ENCODE measurements at regions not wholly inside any gene's neighbourhood (a gene's known extent, or its start where the extent isn't known, plus 50 kb on each side); places are given as distances from the start of the nearest gene placed in this dataset.

DNA sequence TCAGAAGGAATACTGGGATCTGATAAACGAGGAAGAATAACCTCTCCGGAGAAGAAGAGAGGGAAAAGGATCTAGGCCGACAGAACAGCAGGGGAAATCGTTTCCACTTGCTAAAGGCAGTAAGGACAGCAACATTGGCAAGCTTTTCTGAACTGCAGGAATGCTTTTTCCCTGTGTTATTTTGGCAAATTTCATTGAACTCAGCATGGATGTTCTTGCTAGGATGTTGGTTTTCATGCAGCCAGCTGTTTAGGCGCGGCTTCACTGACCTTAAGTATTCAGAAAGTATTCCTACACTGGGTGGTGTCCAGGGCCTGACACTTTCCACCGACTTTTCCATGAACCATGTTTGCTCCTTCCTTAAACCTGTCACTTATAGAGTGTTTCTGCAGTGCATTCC is 489.7 kb downstream of the CNTN3 start:
- DNase-seq (ENCODE audit: low read depth, low spot score): no peak
- H3K9me3 ChIP-seq (ENCODE audit: control insufficient read depth, low read depth, low read length): peaks cover 4% of the 10 kb centered on the region
- TF ChIP-seq, protein P1, sequence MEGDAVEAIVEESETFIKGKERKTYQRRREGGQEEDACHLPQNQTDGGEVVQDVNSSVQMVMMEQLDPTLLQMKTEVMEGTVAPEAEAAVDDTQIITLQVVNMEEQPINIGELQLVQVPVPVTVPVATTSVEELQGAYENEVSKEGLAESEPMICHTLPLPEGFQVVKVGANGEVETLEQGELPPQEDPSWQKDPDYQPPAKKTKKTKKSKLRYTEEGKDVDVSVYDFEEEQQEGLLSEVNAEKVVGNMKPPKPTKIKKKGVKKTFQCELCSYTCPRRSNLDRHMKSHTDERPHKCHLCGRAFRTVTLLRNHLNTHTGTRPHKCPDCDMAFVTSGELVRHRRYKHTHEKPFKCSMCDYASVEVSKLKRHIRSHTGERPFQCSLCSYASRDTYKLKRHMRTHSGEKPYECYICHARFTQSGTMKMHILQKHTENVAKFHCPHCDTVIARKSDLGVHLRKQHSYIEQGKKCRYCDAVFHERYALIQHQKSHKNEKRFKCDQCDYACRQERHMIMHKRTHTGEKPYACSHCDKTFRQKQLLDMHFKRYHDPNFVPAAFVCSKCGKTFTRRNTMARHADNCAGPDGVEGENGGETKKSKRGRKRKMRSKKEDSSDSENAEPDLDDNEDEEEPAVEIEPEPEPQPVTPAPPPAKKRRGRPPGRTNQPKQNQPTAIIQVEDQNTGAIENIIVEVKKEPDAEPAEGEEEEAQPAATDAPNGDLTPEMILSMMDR (optimal IDR thresholded peaks at IDR 0.05 in 1 of 3, IDR thresholded peaks at IDR 0.05 in 1 of 3, conservative IDR thresholded peaks at IDR 0.05 in 1 of 3; ENCODE audit: extremely low read depth in 1 of 3, insufficient read depth in 2 of 3, low read length in 3 of 3): no peak
- no peak for TF ChIP-seq EZH2 (IDR thresholded peaks at IDR 0.05; ENCODE audit: low read length)
- H3K4me1 ChIP-seq (ENCODE audit: control insufficient read depth, extremely low read depth, insufficient read depth, low read length): no peaks in the 10 kb centered on the region
- dilution Hi-C loops (cut with MboI; ENCODE audit: extremely low pct_ligation_motif_present, low sequenced_read_pairs): no loop called here
- no peak for FAIRE-seq
- no peaks in the 10 kb centered on the region for H3K27me3 ChIP-seq (ENCODE audit: control insufficient read depth, extremely low read depth, insufficient read depth, low read length)
- no peak overlapping the region for H2AFZ ChIP-seq (ENCODE audit: control insufficient read depth, low read length)
- no peaks in the 10 kb centered on the region for H4K20me1 ChIP-seq (ENCODE audit: control insufficient read depth, extremely low read depth, insufficient read depth, low read length)
- no peaks in the 10 kb centered on the region for H3K9me1 ChIP-seq (ENCODE audit: control insufficient read depth, extremely low read depth, insufficient read depth, low read length)
- no peak overlapping the region for H3K4me3 ChIP-seq (ENCODE audit: control insufficient read depth in 2 of 3, extremely low read depth in 1 of 3, insufficient read depth in 2 of 3, low read depth in 1 of 3, low read length in 3 of 3)
- H3K79me2 ChIP-seq (ENCODE audit: control insufficient read depth, insufficient read depth, low read length): no peaks in the 10 kb centered on the region
- no peak overlapping the region for H3K4me2 ChIP-seq (ENCODE audit: control insufficient read depth, extremely low read depth, insufficient read depth, low read depth, low read length)
- H3K36me3 ChIP-seq (ENCODE audit: control insufficient read depth in 2 of 2, extremely low read depth in 1 of 2, insufficient read depth in 2 of 2, low read length in 2 of 2): no peaks in the 10 kb centered on the region
- no peak overlapping the region for H3K9ac ChIP-seq (ENCODE audit: control insufficient read depth, extremely low read depth, insufficient read depth, low read length)
- no peak overlapping the region for H3K27ac ChIP-seq (ENCODE audit: control insufficient read depth, insufficient read depth, low read length)

DNA sequence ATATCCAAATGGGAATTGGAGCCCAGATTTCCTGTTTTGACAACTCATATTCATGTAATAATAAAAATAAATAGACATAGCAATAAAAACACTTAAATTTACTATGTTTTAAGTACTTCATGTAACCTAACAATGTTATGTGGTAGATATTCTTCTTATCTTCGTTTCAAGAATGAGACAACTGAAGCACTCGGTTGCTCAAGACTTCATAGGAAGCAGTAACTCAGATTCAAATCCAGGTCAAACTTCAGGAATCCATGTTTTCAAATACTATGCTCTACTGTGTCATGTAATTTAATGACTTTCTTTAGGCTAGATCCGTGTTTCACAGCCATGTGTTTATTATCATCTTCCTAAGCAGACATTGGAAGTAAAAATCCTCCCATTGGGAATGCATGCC is 492.2 kb downstream of the CNTN3 start:
- H3K4me3 ChIP-seq (ENCODE audit: control insufficient read depth in 2 of 3, extremely low read depth in 1 of 3, insufficient read depth in 2 of 3, low read depth in 1 of 3, low read length in 3 of 3): no peak overlapping the region
- no peak for TF ChIP-seq EZH2 (IDR thresholded peaks at IDR 0.05; ENCODE audit: low read length)
- TF ChIP-seq, protein P1 (optimal IDR thresholded peaks at IDR 0.05 in 1 of 3, IDR thresholded peaks at IDR 0.05 in 1 of 3, conservative IDR thresholded peaks at IDR 0.05 in 1 of 3; ENCODE audit: extremely low read depth in 1 of 3, insufficient read depth in 2 of 3, low read length in 3 of 3): no peak
- no peak overlapping the region for H2AFZ ChIP-seq (ENCODE audit: control insufficient read depth, low read length)
- DNase-seq (ENCODE audit: low read depth, low spot score) (no peak), FAIRE-seq (no peak)
- H3K79me2 ChIP-seq (ENCODE audit: control insufficient read depth, insufficient read depth, low read length): no peaks in the 10 kb centered on the region
- no peaks in the 10 kb centered on the region for H3K9me1 ChIP-seq (ENCODE audit: control insufficient read depth, extremely low read depth, insufficient read depth, low read length)
- H4K20me1 ChIP-seq (ENCODE audit: control insufficient read depth, extremely low read depth, insufficient read depth, low read length): no peaks in the 10 kb centered on the region
- no peaks in the 10 kb centered on the region for H3K4me1 ChIP-seq (ENCODE audit: control insufficient read depth, extremely low read depth, insufficient read depth, low read length)
- no peak overlapping the region for H3K9ac ChIP-seq (ENCODE audit: control insufficient read depth, extremely low read depth, insufficient read depth, low read length)
- H3K4me2 ChIP-seq (ENCODE audit: control insufficient read depth, extremely low read depth, insufficient read depth, low read depth, low read length): no peak overlapping the region
- dilution Hi-C loops (cut with MboI; ENCODE audit: extremely low pct_ligation_motif_present, low sequenced_read_pairs): no loop called here
- H3K9me3 ChIP-seq (ENCODE audit: control insufficient read depth, low read depth, low read length): peaks cover 3% of the 10 kb centered on the region
- no peaks in the 10 kb centered on the region for H3K27me3 ChIP-seq (ENCODE audit: control insufficient read depth, extremely low read depth, insufficient read depth, low read length)
- no peak overlapping the region for H3K27ac ChIP-seq (ENCODE audit: control insufficient read depth, insufficient read depth, low read length)
- H3K36me3 ChIP-seq (ENCODE audit: control insufficient read depth in 2 of 2, extremely low read depth in 1 of 2, insufficient read depth in 2 of 2, low read length in 2 of 2): no peaks in the 10 kb centered on the region
